ENCODE measurements at regions not wholly inside any gene's neighbourhood (a gene's known extent, or its start where the extent isn't known, plus 50 kb on each side); places are given as distances from the start of the nearest gene placed in this dataset.

DNA sequence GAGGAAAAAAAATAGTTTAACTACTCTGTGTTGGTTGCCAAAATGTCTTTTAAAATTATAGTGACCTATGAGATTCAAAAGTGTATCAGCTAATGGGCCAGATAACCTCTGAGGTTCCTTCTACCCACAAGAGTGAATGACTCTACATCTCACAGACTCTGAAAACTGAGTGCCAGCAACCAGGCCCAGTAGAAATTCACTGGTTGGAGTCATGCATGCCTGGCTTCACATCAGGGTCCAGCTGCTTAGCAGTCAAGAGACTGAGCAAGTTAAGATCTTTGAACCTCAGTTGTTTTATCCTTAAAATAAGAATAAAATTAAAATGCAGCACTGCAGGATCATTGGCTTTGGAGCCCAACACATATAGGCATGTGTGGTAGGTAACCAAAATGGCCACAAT is 342.6 kb upstream of the NFIA start:
- DNase-seq (ENCODE audit: low spot score) = no peak
- H3K9me3 ChIP-seq (ENCODE audit: control insufficient read depth in 4 of 4, low read length in 3 of 4) = no peaks in the 10 kb centered on the region
- H3K4me1 ChIP-seq (ENCODE audit: control insufficient read depth in 4 of 4, insufficient read depth in 4 of 4, low read length in 3 of 4) = no peaks in the 10 kb centered on the region
- peaks cover 0 to 2% (median 0%) of the 10 kb centered on the region in 4 donors for H3K36me3 ChIP-seq (ENCODE audit: control insufficient read depth in 4 of 4, insufficient read depth in 3 of 4, low read depth in 1 of 4, low read length in 3 of 4)
- no peak overlapping the region for H3K9ac ChIP-seq (ENCODE audit: low read depth in 1 of 2, low read length in 2 of 2)
- H3K4me3 ChIP-seq (ENCODE audit: low read depth in 1 of 3, low read length in 3 of 3) = no peak overlapping the region
- TF ChIP-seq, protein P1, sequence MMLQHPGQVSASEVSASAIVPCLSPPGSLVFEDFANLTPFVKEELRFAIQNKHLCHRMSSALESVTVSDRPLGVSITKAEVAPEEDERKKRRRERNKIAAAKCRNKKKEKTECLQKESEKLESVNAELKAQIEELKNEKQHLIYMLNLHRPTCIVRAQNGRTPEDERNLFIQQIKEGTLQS (IDR thresholded peaks at IDR 0.05) = no peak
- TF ChIP-seq YY1 (IDR thresholded peaks at IDR 0.05) (no peak), EGR1 (IDR thresholded peaks at IDR 0.05; ENCODE audit: low read depth in 2 of 2) (no peak), RAD21 (IDR thresholded peaks at IDR 0.05) (no peak), CTCF (IDR thresholded peaks at IDR 0.05; ENCODE audit: low read depth, low read length, missing input control) (no peak)
- TF ChIP-seq, protein P2, sequence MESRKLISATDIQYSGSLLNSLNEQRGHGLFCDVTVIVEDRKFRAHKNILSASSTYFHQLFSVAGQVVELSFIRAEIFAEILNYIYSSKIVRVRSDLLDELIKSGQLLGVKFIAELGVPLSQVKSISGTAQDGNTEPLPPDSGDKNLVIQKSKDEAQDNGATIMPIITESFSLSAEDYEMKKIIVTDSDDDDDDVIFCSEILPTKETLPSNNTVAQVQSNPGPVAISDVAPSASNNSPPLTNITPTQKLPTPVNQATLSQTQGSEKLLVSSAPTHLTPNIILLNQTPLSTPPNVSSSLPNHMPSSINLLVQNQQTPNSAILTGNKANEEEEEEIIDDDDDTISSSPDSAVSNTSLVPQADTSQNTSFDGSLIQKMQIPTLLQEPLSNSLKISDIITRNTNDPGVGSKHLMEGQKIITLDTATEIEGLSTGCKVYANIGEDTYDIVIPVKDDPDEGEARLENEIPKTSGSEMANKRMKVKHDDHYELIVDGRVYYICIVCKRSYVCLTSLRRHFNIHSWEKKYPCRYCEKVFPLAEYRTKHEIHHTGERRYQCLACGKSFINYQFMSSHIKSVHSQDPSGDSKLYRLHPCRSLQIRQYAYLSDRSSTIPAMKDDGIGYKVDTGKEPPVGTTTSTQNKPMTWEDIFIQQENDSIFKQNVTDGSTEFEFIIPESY (IDR thresholded peaks at IDR 0.05) = no peak
- no peak overlapping the region for H3K27ac ChIP-seq (ENCODE audit: low read depth in 1 of 2, low read length in 2 of 2)
- H3K27me3 ChIP-seq (ENCODE audit: control insufficient read depth in 4 of 4, insufficient read depth in 4 of 4, low read length in 3 of 4) = no peaks in the 10 kb centered on the region

DNA sequence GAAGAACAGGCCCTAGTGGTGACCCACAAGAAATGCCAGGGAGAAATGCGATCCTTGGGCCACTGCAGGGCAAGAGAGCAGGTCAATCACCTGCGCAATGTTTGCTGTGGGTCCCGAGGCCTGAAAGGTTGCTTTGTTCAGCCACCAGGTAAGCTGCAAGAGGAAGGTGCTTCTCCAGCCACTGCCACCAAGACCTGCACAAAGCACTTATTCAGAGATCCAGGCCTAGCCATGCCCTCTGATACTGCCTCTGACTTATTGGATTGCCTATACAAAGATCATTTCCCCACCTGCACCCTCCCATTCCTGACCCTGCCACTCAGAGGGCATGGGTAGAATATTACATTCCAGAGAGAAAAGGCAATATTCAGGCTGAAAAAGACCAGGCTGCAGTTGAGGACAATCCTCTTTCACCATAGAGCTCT is 349.4 kb upstream of the NFIA start:
- Histone ChIP-seq H3K9ac (ENCODE audit: low read depth in 1 of 2, low read length in 2 of 2) (no peak overlapping the region), H3K27ac (ENCODE audit: low read depth in 1 of 2, low read length in 2 of 2) (no peak overlapping the region), H3K36me3 (ENCODE audit: control insufficient read depth in 4 of 4, insufficient read depth in 3 of 4, low read depth in 1 of 4, low read length in 3 of 4) (peaks cover 0 to 2% (median 0%) of the 10 kb centered on the region in 4 donors), H3K27me3 (ENCODE audit: control insufficient read depth in 4 of 4, insufficient read depth in 4 of 4, low read length in 3 of 4) (no peaks in the 10 kb centered on the region), H3K9me3 (ENCODE audit: control insufficient read depth in 4 of 4, low read length in 3 of 4) (no peaks in the 10 kb centered on the region), H3K4me1 (ENCODE audit: control insufficient read depth in 4 of 4, insufficient read depth in 4 of 4, low read length in 3 of 4) (no peaks in the 10 kb centered on the region), H3K4me3 (ENCODE audit: low read depth in 1 of 3, low read length in 3 of 3) (no peak overlapping the region)
- TF ChIP-seq REST (IDR thresholded peaks at IDR 0.05) (no peak), SP1 (IDR thresholded peaks at IDR 0.05) (no peak), GABPA (IDR thresholded peaks at IDR 0.05 in 1 of 2, conservative IDR thresholded peaks at IDR 0.05 in 1 of 2) (no peak), CTCF (IDR thresholded peaks at IDR 0.05; ENCODE audit: low read depth, low read length, missing input control) (no peak), HNF4A (conservative IDR thresholded peaks at IDR 0.05) (no peak)
- WGBS = 67% methylated on average over 3 of the region's 3 CpGs
- DNase-seq (ENCODE audit: low spot score) = no peak
